Esophagus squamous epithelium (tissue), 5 donors: ENCODE measurements at regions not wholly inside any gene's neighbourhood (a gene's known extent, or its start where the extent isn't known, plus 50 kb on each side); places are given as distances from the start of the nearest gene placed in this dataset.

Experiments
- DNase-seq: peaks from one replicate; lab custom pipeline; 2025; lab: John Stamatoyannopoulos, UW
- H3K27ac ChIP-seq, 4 donors: fragments of 200-600 bp; sonication (generic); one replicate each; pipeline ENCODE4 v1.5.1; 2016 to 2019; ENCODE audit warnings: mild to moderate bottlenecking in 1 of 4
- H3K27me3 ChIP-seq, 4 donors: fragments of 200-600 bp; sonication (generic); 1 replicate in 3 of 4; 2 replicates in 1 of 4; pipeline versions ENCODE4 v1.5.1 to v1.6.0; 2017 to 2021; ENCODE audit warnings: antibody characterized with exemption in 1 of 4
- H3K36me3 ChIP-seq, 3 donors: fragments of 200-600 bp; sonication (generic); one replicate each; pipeline ENCODE4 v1.5.1; 2016 to 2019
- H3K4me1 ChIP-seq, 3 donors: fragments of 200-600 bp; sonication (generic); one replicate each; pipeline ENCODE4 v1.5.1; 2017 to 2019
- H3K4me3 ChIP-seq, 4 donors: fragments of 200-600 bp; sonication (generic); 1 replicate in 3 of 4; 2 replicates in 1 of 4; pipeline ENCODE4 v1.5.1; 2016 to 2019; ENCODE audit warnings: mild to moderate bottlenecking in 2 of 4, moderate library complexity in 1 of 4
- H3K9me3 ChIP-seq, 3 donors: fragments of 200-600 bp; sonication (generic); one replicate each; pipeline ENCODE4 v1.5.1; 2016 to 2019
- CTCF ChIP-seq, 6 experiments: fragments of 450-650 bp in 4 of 6; fragments of 200-600 bp in 2 of 6; sonication (generic) in 2 of 6; IDR thresholded peaks; one replicate each; pipeline ENCODE4 v1.5.1; 2016 to 2019; ENCODE audit warnings: antibody characterized with exemption in 6 of 6, mild to moderate bottlenecking in 4 of 6, moderate library complexity in 4 of 6
- POLR2A ChIP-seq, 4 donors: fragments of 450-650 bp; IDR thresholded peaks; one replicate each; pipeline ENCODE4 v1.6.1; 2017; ENCODE audit warnings: antibody characterized with exemption in 4 of 4, mild to moderate bottlenecking in 4 of 4, moderate library complexity in 3 of 4
- WGBS, 2 donors: methylation state at CpG; one replicate each; pipeline ENCODE4 v1.1.5; 2018; 5-methylcytosine and 5-hydroxymethylcytosine counted together
- intact Hi-C: fragments of 100-400 bp; cut with DNase I; formaldehyde crosslinking; loops from one replicate; pipeline ENCODE4 v1.15.0; 2022
- donor health status: DM: yes; HTN: yes; CAD: no.

- no peaks in the 10 kb centered on the region for H3K27me3 ChIP-seq
- no peaks in the 10 kb centered on the region for H3K4me1 ChIP-seq
- no peaks in the 10 kb centered on the region for H3K36me3 ChIP-seq
- no peaks in the 10 kb centered on the region for H3K9me3 ChIP-seq
- 42 to 53% methylated on average over 5 of the region's 5 CpGs for WGBS, 2 donors
- intact Hi-C loops, result no loop called here
- H3K27ac ChIP-seq, result no peak overlapping the region
- no peak for DNase-seq
- TF ChIP-seq POLR2A (IDR thresholded peaks at IDR 0.05) (no peak), CTCF (IDR thresholded peaks at IDR 0.05) (no peak)
- no peak overlapping the region for H3K4me3 ChIP-seq
These were observed 736.8 kb upstream of the NCAM2 start for GRCh38 chr21:20261364-20261763.

GRCh38 chr21:20265707-20266440 is 732.3 kb upstream of the NCAM2 start:
- intact Hi-C loops, result no loop called here
- H3K27ac ChIP-seq, result no peak overlapping the region
- 80 to 88% methylated on average over 5 of the region's 5 CpGs for WGBS, 2 donors
- DNase-seq, result no peak
- no peaks in the 10 kb centered on the region for H3K4me1 ChIP-seq
- TF ChIP-seq POLR2A (IDR thresholded peaks at IDR 0.05), result no peak
- no peak for TF ChIP-seq CTCF (IDR thresholded peaks at IDR 0.05)
- no peaks in the 10 kb centered on the region for H3K27me3 ChIP-seq
- H3K4me3 ChIP-seq, result no peak overlapping the region
- H3K36me3 ChIP-seq, result no peaks in the 10 kb centered on the region
- no peaks in the 10 kb centered on the region for H3K9me3 ChIP-seq

- Histone ChIP-seq H3K4me3 (no peak overlapping the region), H3K4me1 (no peaks in the 10 kb centered on the region), H3K9me3 (no peaks in the 10 kb centered on the region), H3K27me3 (no peaks in the 10 kb centered on the region), H3K27ac (no peak overlapping the region), H3K36me3 (no peaks in the 10 kb centered on the region)
- TF ChIP-seq POLR2A (IDR thresholded peaks at IDR 0.05) (no peak), CTCF (IDR thresholded peaks at IDR 0.05) (no peak)
- WGBS, 2 donors, result 94 to 95% methylated on average over 2 of the region's 2 CpGs
- intact Hi-C loops, result no loop called here
- no peak for DNase-seq
These were observed 731.8 kb upstream of the NCAM2 start for GRCh38 chr21:20266441-20266710.

- Histone ChIP-seq H3K36me3 (no peaks in the 10 kb centered on the region), H3K27ac (no peak overlapping the region), H3K4me1 (no peaks in the 10 kb centered on the region), H3K27me3 (no peaks in the 10 kb centered on the region), H3K9me3 (no peaks in the 10 kb centered on the region), H3K4me3 (no peak overlapping the region)
- intact Hi-C loops, result no loop called here
- TF ChIP-seq CTCF (IDR thresholded peaks at IDR 0.05), result no peak
- TF ChIP-seq POLR2A (IDR thresholded peaks at IDR 0.05), result no peak
- whole genome bisulfite sequencing, 2 donors, result 82 to 87% methylated on average over 11 of the region's 11 CpGs
- no peak for DNase-seq
These were observed 727.7 kb upstream of the NCAM2 start for GRCh38 chr21:20270365-20271055.

GRCh38 chr21:20272791-20273362 is 725.3 kb upstream of the NCAM2 start:
- Histone ChIP-seq H3K4me1 (no peaks in the 10 kb centered on the region), H3K9me3 (no peaks in the 10 kb centered on the region), H3K27me3 (no peaks in the 10 kb centered on the region), H3K27ac (no peak overlapping the region), H3K4me3 (no peak overlapping the region), H3K36me3 (no peaks in the 10 kb centered on the region)
- intact Hi-C loops, result no loop called here
- no peak for DNase-seq
- WGBS, 2 donors, result 29 to 36% methylated on average over 5 of the region's 5 CpGs
- TF ChIP-seq CTCF (IDR thresholded peaks at IDR 0.05) (no peak), POLR2A (IDR thresholded peaks at IDR 0.05) (no peak)
